PC-3 (cell line): ENCODE measurements at regions not wholly inside any gene's neighbourhood (a gene's known extent, or its start where the extent isn't known, plus 50 kb on each side); places are given as distances from the start of the nearest gene placed in this dataset.

Experiments
- ATAC-seq: fragments of 200-7000 bp; cut with Tn5 transposase; 2 replicates; pipeline ENCODE4 v1.9.1; 2020; ENCODE audit warnings: mild to moderate bottlenecking, moderate library complexity
- BruUV-seq: library from RNA; stranded (reverse); fragments of 400-500 nt; replicated peaks from 2 replicates; lab custom pipeline; 2021; lab: Mats Ljungman, UMichigan
- CTCF ChIA-PET: fragments of 300-600 bp; sonication (Branson Sonifier 250); formaldehyde crosslinking; loops from one replicate; lab custom pipeline; 2022; ENCODE audit warnings: antibody characterized with exemption; lab: Charles Lee
- POLR2A ChIA-PET: fragments of 300-600 bp; sonication (Branson Sonifier 250); formaldehyde crosslinking; loops from one replicate; lab custom pipeline; 2022; ENCODE audit warnings: antibody characterized with exemption; ENCODE audit not compliant: unreplicated experiment; lab: Charles Lee
- DNase-seq: peaks from one replicate; pipeline ENCODE4 v3.0.0-alpha.2; 2015
- H2AFZ ChIP-seq: fragments of 300-600 bp; sonication (generic); 2 replicates; pipeline ENCODE4 v1.6.0; 2016; ENCODE audit warnings: antibody characterized with exemption, low read length
- H3F3A ChIP-seq: fragments of 300-600 bp; sonication (generic); one replicate; pipeline ENCODE4 v1.6.0; 2017; ENCODE audit warnings: antibody characterized with exemption, low read length, control low read depth, mild to moderate bottlenecking; ENCODE audit not compliant: unreplicated experiment
- H3K27ac ChIP-seq: fragments of 300-600 bp; sonication (generic); 2 replicates; pipeline ENCODE4 v1.5.1; 2016; ENCODE audit warnings: mild to moderate bottlenecking, low read length
- H3K27me3 ChIP-seq: fragments of 300-600 bp; sonication (generic); 2 replicates; pipeline ENCODE4 v1.6.1; 2016; ENCODE audit warnings: low read length, mixed read lengths
- H3K36me3 ChIP-seq: fragments of 300-600 bp; sonication (generic); 2 replicates; pipeline ENCODE4 v1.6.1; 2016; ENCODE audit warnings: low read depth, mixed run types, low read length, mixed read lengths
- H3K4me1 ChIP-seq: fragments of 300-600 bp; sonication (generic); 2 replicates; pipeline ENCODE4 v1.5.1; 2016; ENCODE audit warnings: low read length; ENCODE audit not compliant: insufficient read depth
- H3K4me2 ChIP-seq: fragments of 300-600 bp; sonication (generic); 2 replicates; pipeline ENCODE4 v1.6.0; 2016; ENCODE audit warnings: low read length
- H3K4me3 ChIP-seq: fragments of 300-600 bp; sonication (generic); 2 replicates; pipeline ENCODE4 v1.5.1; 2016; ENCODE audit warnings: mild to moderate bottlenecking, low read length, mixed read lengths
- H3K79me2 ChIP-seq: fragments of 300-600 bp; sonication (generic); 2 replicates; pipeline ENCODE4 v1.6.1; 2017; ENCODE audit warnings: low read length, mixed read lengths
- H3K9ac ChIP-seq: fragments of 300-600 bp; sonication (generic); 2 replicates; pipeline ENCODE4 v1.6.0; 2016; ENCODE audit warnings: mild to moderate bottlenecking, low read length
- H3K9me2 ChIP-seq: fragments of 300-600 bp; sonication (generic); replicated peaks from 2 replicates; pipeline ENCODE4 v1.6.1; 2016; ENCODE audit warnings: mixed run types, low read length, mixed read lengths
- H3K9me3 ChIP-seq: fragments of 300-600 bp; sonication (generic); 2 replicates; pipeline ENCODE4 v1.6.1; 2016; ENCODE audit warnings: low read length, mixed read lengths
- H4K20me1 ChIP-seq: fragments of 300-600 bp; sonication (generic); 2 replicates; pipeline ENCODE4 v1.6.1; 2016; ENCODE audit warnings: low read length, mixed read lengths
- CTCF ChIP-seq: fragments of 300-600 bp; sonication (generic); conservative IDR thresholded peaks from 2 replicates; pipeline ENCODE4 v1.5.1; 2017; ENCODE audit warnings: antibody characterized with exemption, low read depth, mild to moderate bottlenecking, low read length
- EZH2 ChIP-seq: fragments of 300-600 bp; sonication (generic); IDR thresholded peaks from one replicate; pipeline ENCODE4 v1.6.1; 2017; ENCODE audit warnings: antibody characterized with exemption, mild to moderate bottlenecking, low read length; ENCODE audit not compliant: unreplicated experiment
- EZH2phosphoT487 ChIP-seq: fragments of 300-600 bp; sonication (generic); IDR thresholded peaks from 2 replicates; pipeline ENCODE4 v1.6.1; 2018; ENCODE audit warnings: mild to moderate bottlenecking, antibody characterized with exemption, low read length, borderline replicate concordance
- intact Hi-C: fragments of 100-400 bp; cut with micrococcal nuclease; formaldehyde crosslinking; loops from 2 replicates; pipeline ENCODE4 v1.9.0; 2023

GRCh38 chr11:11056749-11057471 is 199.1 kb upstream of the ZBED5 start:
- CTCF ChIA-PET, result interaction anchor here (1.1 kb wide), 1 partner anchor 123 kb away, joined by 3 read pairs; no protein-coding TSS in a partner anchor

GRCh38 chr11:11056316-11056715 is 198.5 kb upstream of the ZBED5 start:
- no peaks in the 10 kb centered on the region for H3K9me2 ChIP-seq
- H3K4me3 ChIP-seq, result no peak overlapping the region
- ATAC-seq (no peak), DNase-seq (no peak)
- H3K4me2 ChIP-seq, result no peak overlapping the region
- intact Hi-C loops, result no loop called here
- ChIA-PET CTCF (interaction anchor here (1.1 kb wide), 1 partner anchor 123 kb away, joined by 3 read pairs; no protein-coding TSS in a partner anchor), POLR2A (interaction anchor here (0.7 kb wide), 1 partner anchor 231 kb away, joined by 3 read pairs; no protein-coding TSS in a partner anchor)
- H3F3A ChIP-seq, result no peaks in the 10 kb centered on the region
- H3K9ac ChIP-seq, result no peak overlapping the region
- no peaks in the 10 kb centered on the region for H4K20me1 ChIP-seq
- TF ChIP-seq CTCF (no peak), EZH2 (no peak), EZH2phosphoT487 (no peak)
- H3K27me3 ChIP-seq, result no peaks in the 10 kb centered on the region
- H3K79me2 ChIP-seq, result no peaks in the 10 kb centered on the region
- H3K4me1 ChIP-seq, result no peaks in the 10 kb centered on the region
- BruUV-seq, result no TSS peak
- no peaks in the 10 kb centered on the region for H3K9me3 ChIP-seq
- no peaks in the 10 kb centered on the region for H3K36me3 ChIP-seq
- H2AFZ ChIP-seq, result no peak overlapping the region
- no peak overlapping the region for H3K27ac ChIP-seq

More at GRCh38 chr11:11056749-11057471, 199.1 kb upstream of the ZBED5 start:
- Histone ChIP-seq H3K9ac (no peak overlapping the region), H3K27ac (no peak overlapping the region), H3K9me2 (no peaks in the 10 kb centered on the region), H3K4me3 (no peak overlapping the region), H3K4me2 (no peak overlapping the region), H3K79me2 (no peaks in the 10 kb centered on the region), H3K27me3 (no peaks in the 10 kb centered on the region), H2AFZ (no peak overlapping the region), H3K4me1 (no peaks in the 10 kb centered on the region), H3K36me3 (no peaks in the 10 kb centered on the region), H3K9me3 (no peaks in the 10 kb centered on the region), H4K20me1 (no peaks in the 10 kb centered on the region), H3F3A (no peaks in the 10 kb centered on the region)
- intact Hi-C loops, result no loop called here
- ATAC-seq (no peak), DNase-seq (no peak)
- no TSS peak for BruUV-seq
- TF ChIP-seq EZH2 (no peak), CTCF (no peak), EZH2phosphoT487 (no peak)
- POLR2A ChIA-PET, result interaction anchor here (0.7 kb wide), 1 partner anchor 230 kb away, joined by 3 read pairs; no protein-coding TSS in a partner anchor

- no peaks in the 10 kb centered on the region for H4K20me1 ChIP-seq
- H3K4me2 ChIP-seq, result no peak overlapping the region
- no peak overlapping the region for H3K9ac ChIP-seq
- no peaks in the 10 kb centered on the region for H3K9me2 ChIP-seq
- intact Hi-C loops, result no loop called here
- no TSS peak for BruUV-seq
- no peaks in the 10 kb centered on the region for H3K36me3 ChIP-seq
- no peaks in the 10 kb centered on the region for H3F3A ChIP-seq
- no peak for TF ChIP-seq EZH2phosphoT487
- TF ChIP-seq CTCF, result no peak
- no peak for ATAC-seq
- H3K79me2 ChIP-seq, result no peaks in the 10 kb centered on the region
- H3K9me3 ChIP-seq, result no peaks in the 10 kb centered on the region
- H3K27me3 ChIP-seq, result no peaks in the 10 kb centered on the region
- no peak overlapping the region for H3K4me3 ChIP-seq
- no peak for DNase-seq
- ChIA-PET CTCF (no interaction called here), POLR2A (no interaction called here)
- H3K4me1 ChIP-seq, result no peaks in the 10 kb centered on the region
- H2AFZ ChIP-seq, result no peak overlapping the region
- H3K27ac ChIP-seq, result no peak overlapping the region
Observed at GRCh38 chr11:11047851-11048610, 190.2 kb upstream of the ZBED5 start.
